Testis (tissue), 2 donors: ENCODE measurements at regions not wholly inside any gene's neighbourhood (a gene's known extent, or its start where the extent isn't known, plus 50 kb on each side); places are given as distances from the start of the nearest gene placed in this dataset.

Experiments
- DNase-seq: peaks from one replicate; pipeline ENCODE4 v3.0.0-alpha.2; 2019
- H3K27ac ChIP-seq, 2 donors: fragments of 200-600 bp; sonication (generic); one replicate each; pipeline ENCODE4 v1.5.1; 2019
- H3K27me3 ChIP-seq: fragments of 200-600 bp; sonication (generic); one replicate; pipeline ENCODE4 v1.5.1; 2019
- H3K36me3 ChIP-seq: fragments of 200-600 bp; sonication (generic); one replicate; pipeline ENCODE4 v1.5.1; 2017; ENCODE audit warnings: low read depth; ENCODE audit errors: missing control alignments
- H3K4me1 ChIP-seq: fragments of 200-600 bp; sonication (generic); one replicate; pipeline ENCODE4 v1.5.1; 2019
- H3K4me3 ChIP-seq, 2 donors: fragments of 200-600 bp; sonication (generic); one replicate each; pipeline ENCODE4 v1.5.1; 2017 to 2019
- H3K9me3 ChIP-seq: fragments of 200-600 bp; sonication (generic); one replicate; pipeline ENCODE4 v1.5.1; 2017
- POLR2A ChIP-seq: fragments of 450-650 bp; IDR thresholded peaks from one replicate; pipeline ENCODE4 v1.6.1; 2017; ENCODE audit warnings: antibody characterized with exemption, mild to moderate bottlenecking, moderate library complexity
- WGBS, 2 donors: methylation state at CpG; one replicate each; pipeline ENCODE4 v1.1.5; 2018; 5-methylcytosine and 5-hydroxymethylcytosine counted together
- intact Hi-C: fragments of 100-400 bp; cut with DNase I; formaldehyde crosslinking; loops from one replicate; pipeline ENCODE4 v1.15.1; 2023; ENCODE audit warnings: low total_unique reads
- TF ChIP-seq, protein P1 (sequence below), 3 experiments: fragments of 450-650 bp in 2 of 3; fragments of 200-600 bp in 1 of 3; sonication (generic) in 1 of 3; IDR thresholded peaks; one replicate each; pipeline ENCODE4 v1.5.1; 2016 to 2019; ENCODE audit warnings: antibody characterized with exemption in 3 of 3, mild to moderate bottlenecking in 2 of 3, moderate library complexity in 1 of 3

DNA sequence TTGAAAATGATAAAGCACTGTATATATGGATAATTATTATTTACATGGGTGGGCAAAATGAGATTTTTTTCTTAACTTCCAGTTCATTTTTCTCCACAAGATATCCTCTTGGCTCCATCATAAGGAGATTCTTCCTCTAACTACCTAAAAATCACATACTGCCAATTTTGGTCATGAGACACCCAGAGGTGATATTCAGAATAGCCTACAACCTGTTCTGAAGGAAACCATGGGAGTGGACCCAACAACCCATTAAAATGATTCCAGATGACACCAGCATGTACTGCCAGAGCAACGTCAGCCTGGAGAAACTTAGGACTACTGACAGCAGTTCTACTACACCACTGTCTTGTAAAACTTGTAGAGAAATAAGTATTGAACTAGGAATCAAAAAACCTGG is 136.3 kb upstream of the TMPO start:
- 63 to 64% methylated on average over 1 of the region's 1 CpG for WGBS, 2 donors
- no peaks in the 10 kb centered on the region for H3K36me3 ChIP-seq
- intact Hi-C loops, result no loop called here
- H3K4me1 ChIP-seq, result no peaks in the 10 kb centered on the region
- no peaks in the 10 kb centered on the region for H3K9me3 ChIP-seq
- no peak for DNase-seq
- no peak overlapping the region for H3K4me3 ChIP-seq
- TF ChIP-seq, protein P1, sequence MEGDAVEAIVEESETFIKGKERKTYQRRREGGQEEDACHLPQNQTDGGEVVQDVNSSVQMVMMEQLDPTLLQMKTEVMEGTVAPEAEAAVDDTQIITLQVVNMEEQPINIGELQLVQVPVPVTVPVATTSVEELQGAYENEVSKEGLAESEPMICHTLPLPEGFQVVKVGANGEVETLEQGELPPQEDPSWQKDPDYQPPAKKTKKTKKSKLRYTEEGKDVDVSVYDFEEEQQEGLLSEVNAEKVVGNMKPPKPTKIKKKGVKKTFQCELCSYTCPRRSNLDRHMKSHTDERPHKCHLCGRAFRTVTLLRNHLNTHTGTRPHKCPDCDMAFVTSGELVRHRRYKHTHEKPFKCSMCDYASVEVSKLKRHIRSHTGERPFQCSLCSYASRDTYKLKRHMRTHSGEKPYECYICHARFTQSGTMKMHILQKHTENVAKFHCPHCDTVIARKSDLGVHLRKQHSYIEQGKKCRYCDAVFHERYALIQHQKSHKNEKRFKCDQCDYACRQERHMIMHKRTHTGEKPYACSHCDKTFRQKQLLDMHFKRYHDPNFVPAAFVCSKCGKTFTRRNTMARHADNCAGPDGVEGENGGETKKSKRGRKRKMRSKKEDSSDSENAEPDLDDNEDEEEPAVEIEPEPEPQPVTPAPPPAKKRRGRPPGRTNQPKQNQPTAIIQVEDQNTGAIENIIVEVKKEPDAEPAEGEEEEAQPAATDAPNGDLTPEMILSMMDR (IDR thresholded peaks at IDR 0.05), result no peak
- TF ChIP-seq POLR2A, result no peak
- H3K27ac ChIP-seq, result no peak overlapping the region
- no peaks in the 10 kb centered on the region for H3K27me3 ChIP-seq

- no peak overlapping the region for H3K27ac ChIP-seq
- 89 to 94% methylated on average over 1 of the region's 1 CpG for WGBS, 2 donors
- H3K9me3 ChIP-seq, result no peaks in the 10 kb centered on the region
- no peak for DNase-seq
- H3K27me3 ChIP-seq, result no peaks in the 10 kb centered on the region
- intact Hi-C loops, result no loop called here
- no peaks in the 10 kb centered on the region for H3K36me3 ChIP-seq
- no peak overlapping the region for H3K4me3 ChIP-seq
- no peak for TF ChIP-seq POLR2A
- TF ChIP-seq, protein P1 (IDR thresholded peaks at IDR 0.05), result no peak
- H3K4me1 ChIP-seq, result no peaks in the 10 kb centered on the region
Observed at GRCh38 chr12:98385641-98386040, 129.7 kb upstream of the TMPO start.

DNA sequence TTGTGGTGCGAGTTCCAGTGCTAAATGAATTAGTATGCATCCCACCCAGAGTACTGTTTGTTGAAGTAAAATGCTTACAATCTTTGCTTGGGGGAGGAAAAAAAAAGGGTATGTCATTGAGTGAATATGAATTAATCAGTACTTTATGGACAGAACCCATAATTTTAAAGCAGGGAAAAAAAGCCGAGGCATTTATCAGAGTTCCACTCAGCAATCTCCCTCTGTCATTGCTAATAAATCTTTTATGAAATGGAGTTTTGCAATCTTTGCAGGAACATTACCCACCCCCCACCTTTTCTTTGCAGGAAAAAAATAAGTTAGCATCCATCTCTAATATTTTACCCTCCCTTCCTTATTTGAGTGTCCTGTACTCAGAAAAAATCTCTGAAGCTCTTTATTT is 127.9 kb upstream of the TMPO start:
- intact Hi-C loops, result no loop called here
- no peaks in the 10 kb centered on the region for H3K27me3 ChIP-seq

GRCh38 chr12:98388126-98388525 is 127.3 kb upstream of the TMPO start:
- intact Hi-C loops, result no loop called here
- no peaks in the 10 kb centered on the region for H3K4me1 ChIP-seq
- TF ChIP-seq, protein P1 (IDR thresholded peaks at IDR 0.05), result no peak
- no peak for TF ChIP-seq POLR2A
- H3K36me3 ChIP-seq, result no peaks in the 10 kb centered on the region
- DNase-seq, result no peak
- no peaks in the 10 kb centered on the region for H3K9me3 ChIP-seq
- WGBS, 2 donors, result 84 to 89% methylated on average over 10 of the region's 10 CpGs
- no peak overlapping the region for H3K27ac ChIP-seq
- no peaks in the 10 kb centered on the region for H3K27me3 ChIP-seq
- H3K4me3 ChIP-seq, result no peak overlapping the region

More for the DNA sequence above, 127.9 kb upstream of the TMPO start:
- H3K36me3 ChIP-seq, result no peaks in the 10 kb centered on the region
- 56 to 68% methylated on average over 2 of the region's 2 CpGs for WGBS, 2 donors
- TF ChIP-seq, protein P1 (IDR thresholded peaks at IDR 0.05), result no peak
- no peak for TF ChIP-seq POLR2A
- no peak overlapping the region for H3K27ac ChIP-seq
- DNase-seq, result no peak
- no peak overlapping the region for H3K4me3 ChIP-seq
- H3K4me1 ChIP-seq, result no peaks in the 10 kb centered on the region
- no peaks in the 10 kb centered on the region for H3K9me3 ChIP-seq

- no peak for DNase-seq
- H3K27ac ChIP-seq, result no peak overlapping the region
- TF ChIP-seq, protein P1 (IDR thresholded peaks at IDR 0.05), result no peak
- TF ChIP-seq POLR2A, result no peak
- no peaks in the 10 kb centered on the region for H3K9me3 ChIP-seq
- no peak overlapping the region for H3K4me3 ChIP-seq
- H3K4me1 ChIP-seq, result no peaks in the 10 kb centered on the region
- 83 to 90% methylated on average over 2 of the region's 2 CpGs for WGBS, 2 donors
- H3K27me3 ChIP-seq, result no peaks in the 10 kb centered on the region
- no peaks in the 10 kb centered on the region for H3K36me3 ChIP-seq
- intact Hi-C loops, result no loop called here
Observed at GRCh38 chr12:98389593-98389992, 125.8 kb upstream of the TMPO start.
